GM23248 (cell line): ENCODE measurements at regions not wholly inside any gene's neighbourhood (a gene's known extent, or its start where the extent isn't known, plus 50 kb on each side); places are given as distances from the start of the nearest gene placed in this dataset. TPM values are rescaled to one million over a fixed set of nuclear protein-coding genes. Genes with fewer than 3 reads are reported as not detected.

Experiments used
- DNase-seq: peaks from one replicate; pipeline ENCODE4 v3.0.0-alpha.2; 2015
- H2AFZ ChIP-seq: fragments of 200-600 bp; sonication (generic); 2 replicates; pipeline ENCODE4 v1.6.1; 2016; ENCODE audit warnings: antibody characterized with exemption
- H3F3A ChIP-seq: fragments of 200-600 bp; sonication (generic); 2 replicates; pipeline ENCODE4 v1.6.1; 2016; ENCODE audit warnings: mild to moderate bottlenecking, antibody characterized with exemption, mixed run types; ENCODE audit not compliant: insufficient read depth
- H3K27ac ChIP-seq: fragments of 200-600 bp; sonication (generic); 2 replicates; pipeline ENCODE4 v1.5.1; 2016; ENCODE audit warnings: mild to moderate bottlenecking
- H3K27me3 ChIP-seq: fragments of 200-600 bp; sonication (generic); replicated peaks from 2 replicates; pipeline ENCODE4 v1.6.1; 2016; ENCODE audit warnings: mild to moderate bottlenecking; ENCODE audit not compliant: insufficient read depth
- H3K36me3 ChIP-seq: fragments of 200-600 bp; sonication (generic); 2 replicates; pipeline ENCODE4 v1.6.1; 2016; ENCODE audit warnings: low read depth, mild to moderate bottlenecking
- H3K4me1 ChIP-seq: fragments of 200-600 bp; sonication (generic); 2 replicates; pipeline ENCODE4 v1.6.1; 2016; ENCODE audit warnings: mild to moderate bottlenecking; ENCODE audit not compliant: insufficient read depth
- H3K4me2 ChIP-seq: fragments of 200-600 bp; sonication (generic); one replicate; pipeline ENCODE4 v1.6.1; 2016; ENCODE audit warnings: mild to moderate bottlenecking; ENCODE audit not compliant: unreplicated experiment
- H3K4me3 ChIP-seq: fragments of 200-600 bp; sonication (generic); 2 replicates; pipeline ENCODE4 v1.5.1; 2016; ENCODE audit warnings: mild to moderate bottlenecking
- H3K79me2 ChIP-seq: fragments of 200-600 bp; sonication (generic); 2 replicates; pipeline ENCODE4 v1.6.1; 2016; ENCODE audit warnings: mild to moderate bottlenecking; ENCODE audit not compliant: insufficient read depth
- H3K9ac ChIP-seq: fragments of 200-600 bp; sonication (generic); 2 replicates; pipeline ENCODE4 v1.6.1; 2016; ENCODE audit warnings: mild to moderate bottlenecking
- H3K9me2 ChIP-seq: fragments of 200-600 bp; sonication (generic); 2 replicates; pipeline ENCODE4 v1.6.1; 2016; ENCODE audit warnings: mixed run types, mild to moderate bottlenecking, moderate library complexity; ENCODE audit not compliant: insufficient read depth
- H3K9me3 ChIP-seq: fragments of 200-600 bp; sonication (generic); one replicate; pipeline ENCODE4 v1.6.1; 2017; ENCODE audit warnings: low read depth
- H4K20me1 ChIP-seq: fragments of 200-600 bp; sonication (generic); 2 replicates; pipeline ENCODE4 v1.6.0; 2016; ENCODE audit not compliant: insufficient read depth
- EZH2 ChIP-seq: fragments of 200-600 bp; sonication (generic); IDR thresholded peaks from 2 replicates; pipeline ENCODE4 v1.6.1; 2018; ENCODE audit warnings: antibody characterized with exemption, mild to moderate bottlenecking; ENCODE audit not compliant: insufficient read depth, poor library complexity, severe bottlenecking
- EZH2phosphoT487 ChIP-seq: fragments of 200-600 bp; sonication (generic); IDR thresholded peaks from 2 replicates; pipeline ENCODE4 v1.6.1; 2018; ENCODE audit warnings: antibody characterized with exemption, moderate library complexity, mild to moderate bottlenecking, low read depth; ENCODE audit not compliant: insufficient read depth
- WGBS, 2 experiments: methylation state at CpG; one replicate each; pipeline ENCODE4 v1.1.6; 2015 to 2017; ENCODE audit warnings: low lambda C conversion rate in 2 of 2, low coverage in 1 of 2; ENCODE audit errors: missing lambda C conversion rate in 2 of 2; 5-methylcytosine and 5-hydroxymethylcytosine counted together
- in situ Hi-C: fragments of 300-500 bp; cut with MboI; formaldehyde crosslinking; loops from 2 replicates; pipeline ENCODE4 v1.15.0; 2020
- small RNA-seq: library from RNA; depleted of rRNA; stranded (forward); fragments of <200 nt; gene quantifications from one replicate; pipeline ENCODE3, GENCODE V24; 2014; ENCODE audit warnings: low read depth, low replicate concordance

- Histone ChIP-seq H3K4me2 (no peak overlapping the region), H3F3A (peaks cover 22% of the 10 kb centered on the region), H3K36me3 (no peaks in the 10 kb centered on the region), H2AFZ (no peak overlapping the region), H3K27me3 (no peaks in the 10 kb centered on the region), H3K9me3 (no peaks in the 10 kb centered on the region), H4K20me1 (no peaks in the 10 kb centered on the region), H3K4me3 (no peak overlapping the region), H3K27ac (no peak overlapping the region), H3K4me1 (peaks cover 34% of the 10 kb centered on the region), H3K9me2 (no peaks in the 10 kb centered on the region), H3K79me2 (no peaks in the 10 kb centered on the region), H3K9ac (no peak overlapping the region)
- TF ChIP-seq EZH2 = no peak
- TF ChIP-seq EZH2phosphoT487 = no peak
- in situ Hi-C loops = no loop called here
- DNase-seq = no peak
- 95 to 98% methylated on average over 10 of the region's 10 CpGs for WGBS, 2 experiments
Observed at GRCh38 chr11:13225038-13226001, 52.3 kb upstream of the BMAL1 start.

- Histone ChIP-seq H3K9ac (no peak overlapping the region), H3K4me1 (peaks cover 27% of the 10 kb centered on the region), H3K9me3 (no peaks in the 10 kb centered on the region), H3K27ac (no peak overlapping the region), H2AFZ (no peak overlapping the region), H3K27me3 (no peaks in the 10 kb centered on the region), H3K4me2 (no peak overlapping the region), H3K4me3 (no peak overlapping the region), H4K20me1 (no peaks in the 10 kb centered on the region), H3K79me2 (no peaks in the 10 kb centered on the region), H3K9me2 (no peaks in the 10 kb centered on the region), H3F3A (peaks cover 18% of the 10 kb centered on the region; the same call in 1 of the 2 replicates), H3K36me3 (no peaks in the 10 kb centered on the region)
- 42 to 46% methylated on average over 4 of the region's 4 CpGs for WGBS, 2 experiments
- TF ChIP-seq EZH2 = no peak
- TF ChIP-seq EZH2phosphoT487 = no peak
- in situ Hi-C loops = no loop called here
- no peak for DNase-seq
Observed at GRCh38 chr11:13227676-13228255, 49.8 kb upstream of the BMAL1 start.

Small RNA genes in the stretch of these regions (small RNA-seq; reads per million reads assigned to genes)
- gene AC022878.1 = not detected
